ENCODE measurements at regions not wholly inside any gene's neighbourhood (a gene's known extent, or its start where the extent isn't known, plus 50 kb on each side); places are given as distances from the start of the nearest gene placed in this dataset.
A peak's percentile ranks its signal among the peaks of the same experiment; 100 is the strongest.

GRCh38 chr12:94025068-94025467 is 123.3 kb upstream of the PLXNC1 start:
- TF ChIP-seq CTCF (conservative IDR thresholded peaks at IDR 0.05; ENCODE audit: low read depth, low read length), result no peak
- DNase-seq (ENCODE audit: low read depth), result no peak
- no peak overlapping the region for H3K4me3 ChIP-seq (ENCODE audit: low read depth, low read length)

- no peak overlapping the region for H3K4me3 ChIP-seq (ENCODE audit: low read depth, low read length)
- peak; percentile 6 for DNase-seq (ENCODE audit: low read depth)
- TF ChIP-seq CTCF (conservative IDR thresholded peaks at IDR 0.05; ENCODE audit: low read depth, low read length), result no peak
These were observed 122.6 kb upstream of the PLXNC1 start for GRCh38 chr12:94025756-94026155.

- TF ChIP-seq CTCF (conservative IDR thresholded peaks at IDR 0.05; ENCODE audit: low read depth, low read length), result no peak
- no peak overlapping the region for H3K4me3 ChIP-seq (ENCODE audit: low read depth, low read length)
- DNase-seq (ENCODE audit: low read depth), result no peak
These were observed 121.8 kb upstream of the PLXNC1 start for GRCh38 chr12:94026596-94026995.

GRCh38 chr12:94027561-94027960 is 120.8 kb upstream of the PLXNC1 start:
- DNase-seq (ENCODE audit: low read depth), result no peak
- no peak overlapping the region for H3K4me3 ChIP-seq (ENCODE audit: low read depth, low read length)
- no peak for TF ChIP-seq CTCF (conservative IDR thresholded peaks at IDR 0.05; ENCODE audit: low read depth, low read length)

- no peak overlapping the region for H3K4me3 ChIP-seq (ENCODE audit: low read depth, low read length)
- TF ChIP-seq CTCF (conservative IDR thresholded peaks at IDR 0.05; ENCODE audit: low read depth, low read length), result no peak
- no peak for DNase-seq (ENCODE audit: low read depth)
These were observed 116.6 kb upstream of the PLXNC1 start for GRCh38 chr12:94031763-94032162.

- H3K4me3 ChIP-seq (ENCODE audit: low read depth, low read length), result no peak overlapping the region
- TF ChIP-seq CTCF (conservative IDR thresholded peaks at IDR 0.05; ENCODE audit: low read depth, low read length), result no peak
- DNase-seq (ENCODE audit: low read depth), result no peak
These were observed 116.0 kb upstream of the PLXNC1 start for GRCh38 chr12:94032368-94032767.

GRCh38 chr12:94033101-94033500 is 115.3 kb upstream of the PLXNC1 start:
- DNase-seq (ENCODE audit: low read depth), result no peak
- no peak for TF ChIP-seq CTCF (conservative IDR thresholded peaks at IDR 0.05; ENCODE audit: low read depth, low read length)
- no peak overlapping the region for H3K4me3 ChIP-seq (ENCODE audit: low read depth, low read length)

Data from choroid plexus epithelial cell (primary cell).